Liver (tissue), 8 donors: ENCODE measurements at regions not wholly inside any gene's neighbourhood (a gene's known extent, or its start where the extent isn't known, plus 50 kb on each side); places are given as distances from the start of the nearest gene placed in this dataset.

Experiments used
- DNase-seq: peaks from one replicate; pipeline ENCODE4 v3.0.0-alpha.2; 2017; ENCODE audit warnings: low spot score
- H3K27ac ChIP-seq, 2 donors: one replicate each; pipeline ENCODE4 v1.7.0; 2013; ENCODE audit warnings: inconsistent platforms in 2 of 2, low read length in 2 of 2, control low read depth in 1 of 2, low read depth in 1 of 2, mild to moderate bottlenecking in 1 of 2
- H3K27me3 ChIP-seq, 4 donors: one replicate each; pipeline versions ENCODE4 v1.6.1 to v1.7.0; 2013; ENCODE audit warnings: low read length in 3 of 4, inconsistent platforms in 1 of 4, mild to moderate bottlenecking in 1 of 4, moderate library complexity in 1 of 4; ENCODE audit not compliant: control insufficient read depth in 4 of 4, insufficient read depth in 4 of 4
- H3K36me3 ChIP-seq, 4 donors: one replicate each; pipeline versions ENCODE4 v1.6.1 to v1.7.0; 2013; ENCODE audit warnings: low read length in 3 of 4, mild to moderate bottlenecking in 3 of 4, low read depth in 1 of 4, moderate library complexity in 1 of 4; ENCODE audit not compliant: control insufficient read depth in 4 of 4, insufficient read depth in 3 of 4
- H3K4me1 ChIP-seq, 4 donors: one replicate each; pipeline versions ENCODE4 v1.6.1 to v1.7.0; 2013; ENCODE audit warnings: low read length in 3 of 4, mild to moderate bottlenecking in 3 of 4, moderate library complexity in 1 of 4; ENCODE audit not compliant: control insufficient read depth in 4 of 4, insufficient read depth in 4 of 4
- H3K4me3 ChIP-seq, 3 donors: one replicate each; pipeline versions ENCODE4 v1.6.1 to v1.7.0; 2013; ENCODE audit warnings: low read length in 3 of 3, control low read depth in 1 of 3, low read depth in 1 of 3, mild to moderate bottlenecking in 1 of 3
- H3K9ac ChIP-seq, 2 donors: one replicate each; pipeline ENCODE4 v1.7.0; 2013; ENCODE audit warnings: low read length in 2 of 2, mild to moderate bottlenecking in 2 of 2, moderate library complexity in 2 of 2, control low read depth in 1 of 2, low read depth in 1 of 2
- H3K9me3 ChIP-seq, 4 donors: one replicate each; pipeline versions ENCODE4 v1.6.1 to v1.7.0; 2013; ENCODE audit warnings: low read length in 3 of 4; ENCODE audit not compliant: control insufficient read depth in 4 of 4
- EGR1 ChIP-seq, 2 donors: IDR thresholded peaks; 2 replicates each; pipeline ENCODE4 v1.6.1; 2016 to 2018; ENCODE audit warnings: antibody characterized with exemption in 2 of 2, low read depth in 2 of 2
- FOXA1 ChIP-seq: IDR thresholded peaks from 2 replicates; pipeline ENCODE4 v1.6.1; 2016; ENCODE audit warnings: antibody characterized with exemption
- FOXA2 ChIP-seq: IDR thresholded peaks from 2 replicates; pipeline ENCODE4 v1.6.1; 2016; ENCODE audit warnings: antibody characterized with exemption
- GABPA ChIP-seq, 2 donors: IDR thresholded peaks in 1 of 2; conservative IDR thresholded peaks in 1 of 2; 2 replicates each; pipeline ENCODE4 v1.6.1; 2016; ENCODE audit warnings: antibody characterized with exemption in 2 of 2, mild to moderate bottlenecking in 1 of 2, moderate library complexity in 1 of 2
- HNF4A ChIP-seq, 2 donors: conservative IDR thresholded peaks; 2 replicates each; pipeline ENCODE4 v1.6.1; 2016; ENCODE audit warnings: antibody characterized with exemption in 2 of 2, mild to moderate bottlenecking in 2 of 2
- HNF4G ChIP-seq: IDR thresholded peaks from 2 replicates; pipeline ENCODE4 v1.6.1; 2016; ENCODE audit warnings: antibody characterized with exemption
- JUND ChIP-seq, 2 donors: IDR thresholded peaks; 2 replicates each; pipeline ENCODE4 v1.6.1; 2016; ENCODE audit warnings: antibody characterized with exemption in 2 of 2
- RAD21 ChIP-seq, 2 donors: IDR thresholded peaks; 2 replicates each; pipeline ENCODE4 v1.6.1; 2016; ENCODE audit warnings: antibody characterized with exemption in 2 of 2, mild to moderate bottlenecking in 2 of 2
- RXRA ChIP-seq, 2 donors: IDR thresholded peaks; 2 replicates each; pipeline ENCODE4 v1.6.1; 2017 to 2018; ENCODE audit warnings: antibody characterized with exemption in 2 of 2, mild to moderate bottlenecking in 1 of 2
- TAF1 ChIP-seq: conservative IDR thresholded peaks from 2 replicates; pipeline ENCODE4 v1.6.1; 2016; ENCODE audit warnings: antibody characterized with exemption, mild to moderate bottlenecking
- YY1 ChIP-seq: IDR thresholded peaks from 2 replicates; pipeline ENCODE4 v1.6.1; 2016; ENCODE audit warnings: antibody characterized with exemption, mild to moderate bottlenecking
- WGBS: extraction: QIAGEN DNeasy Blood & Tissue Kit; methylation state at CpG from one replicate; pipeline ENCODE4 v1.1.7; 2013; 5-methylcytosine and 5-hydroxymethylcytosine counted together
- TF ChIP-seq, protein P1 (sequence below): IDR thresholded peaks from 2 replicates; pipeline ENCODE4 v1.6.1; 2016; ENCODE audit warnings: antibody characterized with exemption
- TF ChIP-seq, protein P2 (sequence below): fragments of 150-350 bp; IDR thresholded peaks from 2 replicates; pipeline ENCODE4 v1.5.1; 2017; ENCODE audit warnings: improper control_type of control experiment, low read depth, low read length; ENCODE audit not compliant: missing input control
- donor health status: healthy.
- donor health status: healthy.
- donor health status: healthy.
- donor health status: healthy.
- donor health status: healthy.

DNA sequence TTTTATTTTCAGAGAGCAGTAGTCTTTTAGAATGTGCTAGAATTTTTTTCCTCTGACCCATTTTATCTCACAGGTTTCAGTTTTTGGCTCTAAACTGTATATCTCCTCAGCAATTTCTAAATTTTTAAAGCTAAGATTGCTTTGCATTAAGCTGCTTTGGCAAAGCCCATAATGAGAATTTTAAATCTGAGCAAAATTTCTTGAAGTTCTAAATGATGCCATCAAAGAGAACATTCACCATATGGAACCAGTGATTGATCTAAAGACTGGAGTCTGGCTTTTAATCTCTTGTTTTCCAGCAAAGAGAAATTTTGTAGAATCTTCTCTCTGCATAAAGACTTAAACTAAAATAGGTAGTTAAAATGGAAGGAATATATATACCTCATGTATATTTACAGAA, 313.6 kb downstream of the TBC1D32 start:
- no peak for DNase-seq
- Histone ChIP-seq H3K27ac (no peak overlapping the region), H3K9ac (no peak overlapping the region)

DNA sequence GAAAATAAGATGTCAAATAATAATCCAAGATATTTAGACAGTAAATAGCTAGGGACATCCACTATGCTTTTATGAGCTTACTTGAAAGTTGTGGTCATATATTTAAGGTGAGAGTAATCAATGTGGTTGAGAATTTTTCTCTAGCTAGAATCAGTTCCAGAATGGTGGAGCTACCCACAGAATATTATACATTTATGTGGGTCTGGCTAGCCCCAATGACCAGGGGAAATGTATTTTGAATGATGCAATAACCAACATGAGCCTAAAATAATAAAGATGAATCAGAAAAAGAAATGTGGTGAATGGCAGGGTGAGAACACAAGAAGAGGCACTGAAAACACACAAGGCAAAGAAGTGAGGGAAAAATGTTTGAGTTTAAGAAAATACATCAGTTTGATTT, 325.7 kb downstream of the TBC1D32 start:
- no peak for DNase-seq
- no peak overlapping the region for H3K27ac ChIP-seq
- H3K9me3 ChIP-seq, result peaks cover 0 to 2% (median under 1%) of the 10 kb centered on the region in 4 donors
- no peaks in the 10 kb centered on the region for H3K27me3 ChIP-seq
- no peak overlapping the region for H3K9ac ChIP-seq
- no peaks in the 10 kb centered on the region for H3K36me3 ChIP-seq
- no peaks in the 10 kb centered on the region for H3K4me1 ChIP-seq
- no peak overlapping the region for H3K4me3 ChIP-seq
- TF ChIP-seq RAD21 (IDR thresholded peaks at IDR 0.05), result no peak
- no peak for TF ChIP-seq GABPA (IDR thresholded peaks at IDR 0.05 in 1 of 2, conservative IDR thresholded peaks at IDR 0.05 in 1 of 2)
- TF ChIP-seq TAF1, result no peak
- TF ChIP-seq JUND (IDR thresholded peaks at IDR 0.05), result no peak
- no peak for TF ChIP-seq FOXA2
- no peak for TF ChIP-seq EGR1 (IDR thresholded peaks at IDR 0.05; ENCODE audit: low read depth in 2 of 2)
- TF ChIP-seq HNF4G, result no peak
- no peak for TF ChIP-seq HNF4A (conservative IDR thresholded peaks at IDR 0.05)
- TF ChIP-seq YY1, result no peak

More for the DNA sequence above, 313.6 kb downstream of the TBC1D32 start:
- Histone ChIP-seq H3K27me3 (no peaks in the 10 kb centered on the region), H3K9me3 (no peaks in the 10 kb centered on the region), H3K36me3 (no peaks in the 10 kb centered on the region), H3K4me1 (no peaks in the 10 kb centered on the region), H3K4me3 (no peak overlapping the region)
- TF ChIP-seq, protein P1, sequence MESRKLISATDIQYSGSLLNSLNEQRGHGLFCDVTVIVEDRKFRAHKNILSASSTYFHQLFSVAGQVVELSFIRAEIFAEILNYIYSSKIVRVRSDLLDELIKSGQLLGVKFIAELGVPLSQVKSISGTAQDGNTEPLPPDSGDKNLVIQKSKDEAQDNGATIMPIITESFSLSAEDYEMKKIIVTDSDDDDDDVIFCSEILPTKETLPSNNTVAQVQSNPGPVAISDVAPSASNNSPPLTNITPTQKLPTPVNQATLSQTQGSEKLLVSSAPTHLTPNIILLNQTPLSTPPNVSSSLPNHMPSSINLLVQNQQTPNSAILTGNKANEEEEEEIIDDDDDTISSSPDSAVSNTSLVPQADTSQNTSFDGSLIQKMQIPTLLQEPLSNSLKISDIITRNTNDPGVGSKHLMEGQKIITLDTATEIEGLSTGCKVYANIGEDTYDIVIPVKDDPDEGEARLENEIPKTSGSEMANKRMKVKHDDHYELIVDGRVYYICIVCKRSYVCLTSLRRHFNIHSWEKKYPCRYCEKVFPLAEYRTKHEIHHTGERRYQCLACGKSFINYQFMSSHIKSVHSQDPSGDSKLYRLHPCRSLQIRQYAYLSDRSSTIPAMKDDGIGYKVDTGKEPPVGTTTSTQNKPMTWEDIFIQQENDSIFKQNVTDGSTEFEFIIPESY, result no peak
- TF ChIP-seq FOXA1, result no peak

DNA sequence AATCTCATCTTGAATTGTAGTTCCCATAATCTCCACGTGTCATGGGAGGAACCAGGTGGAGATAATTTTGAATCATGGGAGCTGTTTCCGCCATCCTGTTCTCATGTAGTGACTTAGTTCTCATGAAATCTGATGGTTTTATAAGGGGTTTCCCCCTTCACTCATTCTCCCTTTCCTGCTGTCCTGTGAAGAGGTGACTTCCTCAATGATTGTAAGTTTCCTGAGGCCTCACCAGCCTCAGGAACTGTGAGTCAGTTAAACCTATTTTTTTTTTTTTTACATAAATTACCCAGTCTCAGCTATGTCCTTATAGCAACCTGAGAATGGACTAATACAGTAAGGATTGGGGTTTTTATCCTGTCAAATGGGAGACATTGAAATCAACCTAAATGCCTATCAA, 328.3 kb downstream of the TBC1D32 start:
- Histone ChIP-seq H3K27ac (no peak overlapping the region), H3K27me3 (no peaks in the 10 kb centered on the region), H3K4me3 (no peak overlapping the region), H3K36me3 (no peaks in the 10 kb centered on the region), H3K9me3 (peaks cover 0 to 2% (median under 1%) of the 10 kb centered on the region in 4 donors), H3K4me1 (no peaks in the 10 kb centered on the region), H3K9ac (no peak overlapping the region)
- TF ChIP-seq, protein P1, result no peak
- no peak for TF ChIP-seq RXRA (IDR thresholded peaks at IDR 0.05)
- TF ChIP-seq HNF4G, result no peak
- TF ChIP-seq, protein P2, sequence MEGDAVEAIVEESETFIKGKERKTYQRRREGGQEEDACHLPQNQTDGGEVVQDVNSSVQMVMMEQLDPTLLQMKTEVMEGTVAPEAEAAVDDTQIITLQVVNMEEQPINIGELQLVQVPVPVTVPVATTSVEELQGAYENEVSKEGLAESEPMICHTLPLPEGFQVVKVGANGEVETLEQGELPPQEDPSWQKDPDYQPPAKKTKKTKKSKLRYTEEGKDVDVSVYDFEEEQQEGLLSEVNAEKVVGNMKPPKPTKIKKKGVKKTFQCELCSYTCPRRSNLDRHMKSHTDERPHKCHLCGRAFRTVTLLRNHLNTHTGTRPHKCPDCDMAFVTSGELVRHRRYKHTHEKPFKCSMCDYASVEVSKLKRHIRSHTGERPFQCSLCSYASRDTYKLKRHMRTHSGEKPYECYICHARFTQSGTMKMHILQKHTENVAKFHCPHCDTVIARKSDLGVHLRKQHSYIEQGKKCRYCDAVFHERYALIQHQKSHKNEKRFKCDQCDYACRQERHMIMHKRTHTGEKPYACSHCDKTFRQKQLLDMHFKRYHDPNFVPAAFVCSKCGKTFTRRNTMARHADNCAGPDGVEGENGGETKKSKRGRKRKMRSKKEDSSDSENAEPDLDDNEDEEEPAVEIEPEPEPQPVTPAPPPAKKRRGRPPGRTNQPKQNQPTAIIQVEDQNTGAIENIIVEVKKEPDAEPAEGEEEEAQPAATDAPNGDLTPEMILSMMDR, result no peak
- no peak for TF ChIP-seq GABPA (IDR thresholded peaks at IDR 0.05 in 1 of 2, conservative IDR thresholded peaks at IDR 0.05 in 1 of 2)
- DNase-seq, result no peak
- 88% methylated on average over 2 of the region's 2 CpGs for WGBS
